HT-29 (cell line): ENCODE measurements at regions not wholly inside any gene's neighbourhood (a gene's known extent, or its start where the extent isn't known, plus 50 kb on each side); places are given as distances from the start of the nearest gene placed in this dataset.

ENCODE experiments used
- DNase-seq: peaks from one replicate; pipeline ENCODE4 v3.0.0-alpha.2; 2015; ENCODE audit warnings: low spot score

DNA sequence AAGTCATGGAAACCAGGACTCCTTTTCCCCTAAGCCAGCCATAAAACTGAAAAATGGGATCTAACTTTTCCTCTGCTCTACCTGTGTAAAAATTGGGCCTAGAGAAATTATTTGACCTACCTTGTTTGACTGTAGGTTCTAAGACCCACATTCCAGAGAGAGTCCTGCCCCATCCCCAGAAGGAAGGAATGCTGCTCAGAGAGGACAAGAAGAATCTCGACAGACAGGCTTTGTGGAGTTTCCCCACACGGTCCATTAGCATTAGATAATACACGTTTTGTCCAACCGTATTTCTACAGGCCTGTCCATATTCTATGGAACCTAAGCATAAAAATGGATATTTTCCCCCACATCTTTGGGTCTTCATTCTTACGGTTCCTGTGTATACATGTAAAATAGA lies 403.3 kb downstream of the METTL4 start:
- no peak for DNase-seq

DNA sequence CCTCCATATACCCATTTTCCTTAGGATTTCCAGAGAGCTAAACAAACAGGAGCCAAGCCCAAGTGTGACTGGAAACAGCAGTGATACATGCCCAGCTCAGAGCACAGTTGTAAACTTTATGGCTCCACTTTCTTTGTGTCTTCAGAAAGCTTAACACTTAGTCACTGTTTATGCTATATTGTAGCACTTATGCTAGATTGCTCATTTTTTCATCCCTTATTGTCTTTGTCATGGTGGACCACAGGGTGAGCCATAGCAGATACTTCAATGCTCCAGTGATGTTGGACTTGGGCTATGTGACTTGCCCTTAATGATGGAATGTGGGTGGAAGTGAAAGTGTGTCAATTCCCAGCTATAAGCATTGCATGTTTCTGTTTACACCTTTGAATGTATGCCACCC lies 401.6 kb downstream of the METTL4 start:
- DNase-seq, result no peak

DNA sequence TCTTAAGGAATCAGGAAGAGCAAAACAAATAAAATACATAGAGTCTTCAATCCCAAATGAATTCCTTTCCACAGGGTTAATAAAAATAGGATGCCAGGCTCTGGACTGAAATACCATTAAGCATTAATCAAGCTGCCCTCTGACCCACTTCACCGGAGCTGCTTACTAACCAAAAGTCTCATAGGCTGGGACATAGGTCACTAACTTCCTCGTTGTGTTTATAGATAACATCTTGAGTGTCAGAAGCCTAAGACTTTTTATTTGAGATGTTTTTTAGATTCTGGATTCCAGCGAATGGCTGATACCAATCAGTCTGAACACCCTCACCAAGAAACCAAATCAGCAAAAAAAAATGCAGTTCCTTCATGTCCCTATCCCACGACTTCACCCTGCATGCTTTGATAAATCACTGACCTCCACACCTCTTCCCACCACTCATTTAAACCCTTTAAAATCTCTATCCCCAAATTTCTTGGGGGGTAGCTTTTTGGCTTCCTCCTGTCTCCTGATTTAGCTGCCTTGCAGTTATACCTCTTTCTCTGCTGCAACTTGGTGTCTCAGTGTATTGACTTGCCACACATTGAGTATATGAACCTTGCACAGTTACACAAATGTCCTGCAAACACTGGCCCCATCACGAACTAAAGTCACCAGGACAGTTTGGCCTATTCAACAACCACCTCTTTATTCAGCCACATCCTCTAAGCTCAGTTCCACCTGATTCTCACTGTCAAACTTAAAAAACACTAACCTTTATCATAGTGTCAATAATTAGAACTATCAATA lies 399.3 kb downstream of the METTL4 start:
- DNase-seq, result peak; percentile 73

DNA sequence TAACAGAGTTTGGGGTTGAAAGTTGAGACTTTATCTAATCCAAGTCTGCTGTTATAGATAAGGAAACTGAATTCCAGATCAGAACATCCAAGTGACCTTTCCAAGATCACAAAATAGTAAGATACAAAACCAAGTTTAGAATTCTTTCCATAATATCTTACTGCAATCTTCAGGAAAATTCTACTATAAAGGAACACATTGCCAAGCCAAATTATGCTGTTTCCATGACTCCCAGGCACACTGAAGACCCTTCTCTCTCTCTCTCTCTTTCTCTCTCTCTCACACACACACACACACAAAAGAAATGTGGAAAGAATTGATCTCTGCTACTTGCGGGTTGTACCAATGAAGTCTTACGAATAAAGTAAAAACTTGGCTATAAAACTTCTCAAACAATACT lies 398.4 kb downstream of the METTL4 start:
- DNase-seq, result no peak

DNA sequence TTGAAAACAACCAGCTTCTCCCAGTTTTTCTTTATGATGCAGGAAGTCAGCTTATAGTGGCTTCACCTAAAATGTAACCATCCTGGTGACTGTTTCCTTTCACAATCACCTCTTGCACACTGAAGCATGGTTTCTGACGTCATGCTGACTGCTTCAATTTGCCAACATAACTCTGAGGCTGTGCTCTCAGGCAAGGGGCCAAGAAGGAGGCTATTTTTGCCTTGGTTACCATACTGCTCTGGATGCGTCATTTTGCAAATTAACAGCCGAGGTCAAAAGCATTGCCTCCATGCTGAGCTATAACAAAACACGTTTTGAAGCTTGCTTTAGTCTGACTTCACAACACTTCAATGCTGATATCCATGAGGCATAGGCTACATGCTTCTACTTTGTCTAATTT lies 397.8 kb downstream of the METTL4 start:
- DNase-seq, result peak; percentile 47

DNA sequence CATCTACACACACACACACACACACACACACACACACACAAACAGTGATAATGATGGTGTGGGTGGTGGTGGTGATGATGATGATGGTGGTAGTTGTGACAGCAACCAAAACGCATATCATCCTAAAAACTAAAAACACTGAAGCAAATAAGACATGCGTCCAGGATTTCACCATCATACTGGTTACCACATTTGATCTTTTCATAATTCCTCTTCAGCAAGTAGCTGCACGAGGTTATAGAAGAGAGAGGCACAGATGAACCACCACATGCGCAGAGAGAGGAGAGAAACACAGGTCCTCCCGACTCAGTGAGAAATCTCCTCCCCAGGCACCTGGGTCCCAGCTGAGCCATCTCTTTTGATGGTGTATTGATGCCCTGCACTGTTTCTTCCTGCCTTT lies 393.3 kb downstream of the METTL4 start:
- DNase-seq, result no peak

DNA sequence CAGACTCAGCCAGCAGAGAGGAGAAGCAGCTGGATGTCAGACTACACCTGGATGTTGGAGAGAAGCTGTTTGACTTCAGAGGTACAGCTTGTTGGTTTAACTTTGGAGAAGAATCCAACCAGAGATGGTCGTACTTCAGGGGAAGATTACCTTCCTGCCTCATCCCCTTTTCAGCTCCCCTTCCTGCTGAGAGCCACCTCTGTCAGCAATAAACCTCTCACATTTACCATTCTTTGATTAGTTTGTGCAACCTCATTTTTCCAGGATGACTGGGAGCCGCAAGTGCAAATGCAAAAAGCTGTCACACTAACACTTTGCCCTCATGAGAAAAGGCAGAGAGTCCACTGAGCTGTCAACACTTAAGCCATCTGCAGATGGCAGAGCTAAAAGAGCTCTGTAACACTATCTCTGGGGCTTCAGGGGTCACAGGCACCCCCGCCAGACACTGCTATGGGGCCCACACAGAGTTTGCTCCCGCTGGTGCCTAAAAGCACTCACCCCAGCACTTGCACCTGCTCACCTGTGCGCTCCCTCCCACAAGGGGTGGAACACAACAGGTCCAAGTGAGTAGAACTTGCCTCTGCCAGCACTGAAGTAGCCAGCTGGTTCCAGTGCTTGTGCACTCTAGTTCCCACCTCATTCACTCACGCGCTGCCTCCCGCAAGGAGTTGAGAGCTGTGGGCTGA lies 391.7 kb downstream of the METTL4 start:
- no peak for DNase-seq

DNA sequence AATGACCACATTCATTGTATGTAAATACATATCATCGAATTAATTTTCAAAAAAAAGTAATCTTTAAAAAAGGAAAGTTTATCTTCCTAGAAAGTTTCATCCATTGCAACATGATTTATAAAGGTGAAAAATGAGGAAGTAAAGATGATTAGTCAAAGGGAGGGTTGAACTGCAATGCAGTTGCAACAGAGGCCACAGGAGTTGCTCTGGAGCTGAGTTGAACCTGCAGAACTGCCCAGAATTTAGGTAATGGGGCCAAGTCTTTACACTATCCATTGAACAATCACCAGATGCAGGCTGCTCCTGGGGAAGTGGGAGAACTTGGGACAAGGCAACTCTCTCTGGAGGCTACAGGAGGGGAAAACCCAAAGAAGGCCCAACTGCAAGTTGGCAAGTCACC lies 390.7 kb downstream of the METTL4 start:
- peak; percentile 50 for DNase-seq

DNA sequence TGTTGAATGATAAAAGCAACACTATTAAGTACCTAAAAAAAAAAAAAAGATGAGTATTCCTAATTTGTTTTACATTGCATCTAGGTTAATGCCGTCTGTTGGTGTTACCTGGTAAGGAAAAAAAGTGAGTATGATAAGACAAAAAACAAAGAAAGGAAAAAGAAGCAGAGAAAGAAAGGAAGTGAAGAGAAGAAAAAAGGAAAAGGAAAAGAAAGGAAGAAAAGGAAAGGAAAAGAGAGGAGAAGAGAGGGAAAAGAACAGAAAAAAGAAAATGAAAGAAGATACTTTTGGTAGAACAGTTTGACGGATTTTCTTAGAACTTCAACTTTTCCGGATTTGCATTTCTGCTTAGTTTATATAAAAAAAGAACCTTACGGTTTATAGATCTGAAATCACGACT lies 387.9 kb downstream of the METTL4 start:
- no peak for DNase-seq

DNA sequence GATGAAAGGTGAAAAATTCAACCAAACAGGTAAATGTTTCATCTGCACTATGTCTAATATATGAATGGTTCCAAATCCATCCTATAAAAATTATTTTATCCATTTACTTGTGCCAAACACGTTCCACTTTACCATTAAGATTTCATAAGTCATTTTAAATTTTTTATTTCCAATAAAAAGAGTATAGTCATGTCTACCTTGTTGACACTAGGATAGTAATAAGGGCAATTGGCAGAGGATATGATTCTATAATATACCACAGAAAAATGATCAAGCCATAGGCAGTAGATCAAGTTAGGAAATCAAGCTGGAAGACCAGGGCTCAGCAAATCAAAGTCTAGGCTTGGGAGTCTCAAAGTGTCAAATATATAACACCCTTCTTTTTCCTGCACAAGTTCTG lies 384.3 kb downstream of the METTL4 start:
- no peak for DNase-seq

DNA sequence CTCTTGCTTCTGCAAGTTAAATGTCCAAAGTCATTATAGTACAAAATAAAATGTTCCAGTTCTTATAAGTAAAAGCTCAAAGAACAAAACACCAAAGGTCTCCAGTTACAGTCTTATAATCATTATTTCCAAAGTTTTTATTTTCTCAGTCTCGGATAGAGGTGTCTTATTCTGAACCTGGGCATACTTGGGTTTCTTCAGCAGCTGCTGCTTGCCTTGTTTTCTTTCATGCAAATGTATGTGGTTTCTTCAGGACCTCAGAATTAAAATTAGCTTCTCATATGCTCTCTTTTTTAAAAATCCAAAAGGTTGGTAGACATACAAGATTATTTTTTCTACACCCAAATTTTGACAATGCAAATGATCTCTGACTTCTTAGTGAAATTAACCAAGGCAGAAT lies 383.0 kb downstream of the METTL4 start:
- no peak for DNase-seq

DNA sequence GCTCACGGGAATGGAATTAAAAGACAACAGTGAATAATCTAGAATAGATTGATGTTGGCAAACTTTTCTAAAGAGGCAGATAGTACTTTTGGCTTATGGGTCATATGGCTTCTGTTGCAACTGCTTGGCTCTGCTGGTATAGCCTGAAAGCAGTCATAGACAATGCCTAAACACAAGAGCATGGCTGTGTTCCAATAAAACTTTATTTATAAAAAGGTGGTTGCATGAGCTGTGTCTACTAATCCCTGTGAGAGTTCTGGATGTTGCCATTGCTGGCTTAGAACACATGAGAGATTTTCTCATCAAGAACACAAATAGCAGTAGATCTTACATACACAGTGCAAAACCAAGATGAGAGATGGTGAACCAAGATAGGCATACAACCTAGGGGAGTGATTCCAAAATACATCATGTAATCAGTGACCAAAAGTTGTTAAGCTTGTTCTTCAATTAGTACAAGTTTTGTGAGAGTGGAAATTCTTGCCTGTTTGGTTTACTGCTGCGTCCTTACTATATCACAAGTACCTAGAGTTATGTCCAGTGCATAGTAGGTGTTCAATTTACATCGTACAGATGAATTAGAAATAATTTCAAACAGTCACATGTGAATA lies 380.0 kb downstream of the METTL4 start:
- peak; percentile 17 for DNase-seq

DNA sequence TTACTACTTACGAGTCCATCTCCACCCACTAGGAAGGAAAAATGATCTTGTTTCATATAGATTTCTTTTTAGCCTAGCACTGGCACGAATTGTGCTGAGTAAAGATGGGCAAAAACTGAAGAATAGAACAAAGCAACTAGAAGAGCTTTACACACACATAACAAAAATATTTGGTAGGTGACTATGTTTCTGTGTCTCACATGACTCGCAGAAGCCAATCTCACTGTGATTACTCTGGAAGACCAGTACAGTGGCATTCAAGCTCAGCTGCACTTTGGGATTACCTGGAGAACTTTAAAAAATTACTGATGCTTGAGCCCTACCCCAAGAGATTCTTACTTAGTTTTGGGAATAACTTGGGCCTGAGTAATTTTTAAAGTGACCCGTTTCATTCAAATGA lies 378.7 kb downstream of the METTL4 start:
- DNase-seq, result no peak

DNA sequence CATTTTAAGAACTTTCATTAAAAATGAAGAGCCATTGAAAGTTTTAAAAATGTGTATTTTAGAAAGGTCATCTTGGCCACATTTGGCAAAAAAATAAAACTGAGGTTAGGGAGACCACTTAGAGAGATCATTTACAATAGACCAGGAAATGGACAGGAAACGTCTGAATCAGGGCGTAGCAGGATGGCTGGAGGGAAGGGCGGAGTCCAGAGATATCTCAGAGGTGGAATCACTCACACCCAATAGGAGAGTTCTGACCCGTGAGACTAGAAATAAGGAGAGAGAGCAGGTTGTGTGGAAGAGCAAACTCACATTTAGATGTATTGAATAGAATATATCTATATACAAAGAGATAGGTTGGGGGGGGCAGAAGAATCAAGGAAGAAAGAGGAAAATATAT lies 373.4 kb downstream of the METTL4 start:
- peak; percentile 75 for DNase-seq

DNA sequence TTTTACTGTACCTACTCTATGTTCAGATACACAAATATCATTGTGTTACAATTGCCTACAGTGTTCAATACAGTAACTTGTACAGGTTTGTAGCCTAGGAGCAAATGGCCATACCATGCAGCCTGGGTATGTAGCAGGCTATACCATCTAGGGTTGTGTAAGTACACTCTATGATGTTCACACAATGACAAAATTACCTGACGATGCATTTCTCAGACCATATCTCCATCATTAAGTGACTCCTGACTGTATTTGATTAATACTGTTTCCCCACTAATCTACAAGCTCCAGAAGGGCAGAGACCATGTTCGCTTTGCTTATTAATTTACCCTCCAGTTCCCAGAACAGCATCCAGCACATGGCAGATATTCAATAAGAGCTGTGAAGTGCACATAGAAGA lies 372.2 kb downstream of the METTL4 start:
- no peak for DNase-seq

DNA sequence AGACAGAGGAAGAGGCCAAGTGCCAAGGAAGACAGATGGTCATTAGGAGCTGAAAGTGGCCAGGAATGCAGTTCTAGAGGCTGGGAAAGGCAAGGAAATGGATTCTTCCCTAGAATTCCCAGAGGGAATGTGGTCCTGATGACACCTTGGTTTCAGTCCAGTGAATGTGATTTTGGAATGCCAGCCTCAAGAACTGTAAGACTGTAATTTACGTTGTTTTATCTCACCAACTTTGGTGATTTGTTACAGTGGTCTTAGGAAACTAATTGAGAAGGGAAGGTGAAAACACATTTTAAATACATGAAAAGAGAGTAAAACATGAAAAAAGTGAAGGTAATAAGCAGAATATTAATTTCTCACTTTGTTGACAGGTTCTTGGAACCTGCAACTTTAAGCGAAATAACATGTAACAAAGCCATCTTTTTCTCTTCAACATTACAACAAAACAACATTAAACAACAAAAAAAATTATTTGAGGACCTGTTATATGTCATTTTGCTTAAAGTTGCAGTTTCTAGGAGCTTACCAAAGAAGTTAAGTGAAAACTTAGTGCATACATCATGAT lies 370.2 kb downstream of the METTL4 start:
- DNase-seq, result no peak

DNA sequence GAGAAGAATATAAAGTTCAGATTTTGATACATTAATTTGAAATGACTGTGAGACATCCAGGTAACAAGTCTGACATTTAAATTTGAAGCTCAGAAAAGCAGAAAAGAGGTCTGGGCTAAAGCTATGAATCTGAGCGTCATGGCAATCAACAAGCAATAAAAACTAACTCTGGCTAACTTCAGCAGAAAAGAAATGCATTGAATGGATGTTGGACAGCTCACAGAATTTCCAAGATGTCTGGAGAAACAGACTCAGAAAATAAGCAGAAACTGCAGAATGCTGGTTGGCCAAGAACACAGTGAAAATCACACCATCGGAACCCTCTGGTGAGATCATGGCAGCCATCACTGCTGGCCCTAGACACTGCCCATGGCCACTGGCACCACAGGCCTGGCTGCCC lies 366.6 kb downstream of the METTL4 start:
- no peak for DNase-seq

DNA sequence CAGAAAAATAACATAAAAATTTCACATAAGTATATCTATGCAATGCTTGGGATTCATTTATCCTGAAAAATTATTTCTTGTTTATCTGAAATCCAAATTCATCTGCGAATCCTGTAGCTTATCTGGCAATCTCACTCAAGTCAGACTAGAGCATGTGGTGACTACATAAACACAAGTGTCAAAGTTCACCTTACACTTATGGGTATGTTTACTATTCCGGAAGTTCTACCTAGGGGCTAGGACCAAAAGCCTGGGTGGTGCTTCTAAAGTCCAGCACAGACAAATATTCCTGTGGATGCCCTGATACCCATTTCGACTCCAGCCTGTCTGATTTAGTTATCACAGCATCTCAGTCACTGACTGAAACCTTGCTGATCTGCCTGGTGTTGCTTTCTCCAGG lies 364.0 kb downstream of the METTL4 start:
- DNase-seq, result peak; percentile 53

DNA sequence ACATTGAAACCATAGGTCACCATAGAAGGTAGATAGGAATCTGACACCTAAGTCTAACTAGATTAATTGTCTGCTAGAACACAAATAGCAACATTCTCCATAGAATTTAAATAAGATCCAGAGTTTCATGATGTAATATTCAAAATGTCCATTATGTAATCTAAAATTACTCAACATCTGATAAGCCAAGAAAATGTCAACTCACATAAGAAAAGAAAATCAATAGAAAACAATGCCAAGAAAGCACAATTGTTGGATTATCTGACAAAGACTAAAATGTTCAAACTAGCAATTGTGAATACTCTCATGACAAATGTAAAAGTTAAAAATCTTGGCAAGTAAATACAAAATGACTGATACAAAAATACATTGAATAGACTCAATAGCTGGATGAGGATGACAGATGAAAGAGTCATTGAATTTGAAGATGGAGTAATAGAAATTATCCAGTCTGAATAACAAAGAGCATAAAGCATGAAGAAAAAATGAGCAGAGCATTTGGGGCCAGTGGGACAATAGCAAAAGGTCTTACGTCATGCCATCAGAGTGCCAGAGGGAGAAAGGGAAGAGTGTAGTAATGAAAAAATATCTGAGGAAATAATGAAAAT lies 358.6 kb downstream of the METTL4 start:
- no peak for DNase-seq

DNA sequence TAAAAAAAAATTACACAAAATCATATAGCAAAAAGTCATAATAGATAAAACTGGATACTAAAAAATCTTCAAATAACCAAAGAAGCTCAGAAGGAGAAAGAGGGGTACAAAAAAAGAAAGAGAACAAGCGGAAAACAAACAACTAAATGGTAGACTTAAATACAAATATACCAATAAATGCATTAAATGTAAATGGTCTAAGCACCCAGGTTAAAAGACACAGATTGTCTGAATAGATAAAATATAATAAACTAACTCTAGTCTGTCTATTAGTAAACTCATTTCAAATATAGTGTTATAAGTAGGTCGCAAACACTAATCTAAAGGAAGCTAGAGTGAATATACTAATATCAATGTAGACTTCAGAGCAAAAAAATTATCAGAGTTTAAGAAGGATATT lies 357.4 kb downstream of the METTL4 start:
- DNase-seq, result no peak

DNA sequence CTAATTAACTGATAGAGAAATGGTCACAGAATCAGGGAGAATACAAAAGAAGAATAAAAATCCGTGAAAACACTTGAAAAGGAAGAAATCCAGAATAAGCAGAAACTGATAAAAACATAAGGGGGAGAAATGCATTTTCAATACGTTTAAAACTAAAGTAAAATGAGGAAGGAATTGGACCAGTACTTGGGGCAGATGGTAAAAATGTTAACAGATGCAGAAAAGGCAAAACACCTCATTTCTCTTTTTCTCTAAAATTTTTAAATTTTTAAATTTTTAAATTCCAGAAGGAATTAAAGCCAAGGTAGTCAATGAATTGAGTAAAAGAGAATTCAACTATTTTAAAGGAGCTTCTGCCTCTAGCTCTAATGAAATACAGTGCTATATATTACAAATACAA lies 353.9 kb downstream of the METTL4 start:
- no peak for DNase-seq

DNA sequence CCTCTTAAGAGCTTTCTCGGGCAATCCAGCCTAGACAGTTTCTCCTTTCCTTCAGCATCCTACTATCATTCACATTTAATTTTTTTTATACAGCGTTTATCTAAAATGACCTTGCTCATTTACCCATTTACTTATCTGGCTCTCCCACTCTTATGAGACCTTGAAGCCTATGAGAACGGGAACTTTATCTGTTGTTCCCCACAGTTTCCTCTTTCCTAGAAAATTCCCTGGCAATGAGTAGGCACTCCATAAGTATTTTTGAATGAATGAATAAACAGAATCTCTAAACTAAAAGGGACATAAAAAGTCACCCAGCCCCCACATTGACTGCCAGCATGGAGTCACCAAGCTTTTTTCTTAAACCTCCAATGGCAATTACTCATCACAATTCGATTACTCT lies 353.2 kb downstream of the METTL4 start:
- no peak for DNase-seq
